Stimulated activated CD4-positive, alpha-beta T cell treated with anti-CD3 and anti-CD28 coated beads, Interleukin-15, amount 100 ng/mL, for 1 hour (primary cell): ENCODE measurements at regions not wholly inside any gene's neighbourhood (a gene's known extent, or its start where the extent isn't known, plus 50 kb on each side); places are given as distances from the start of the nearest gene placed in this dataset.

Experiments used
- DNase-seq, 2 donors: peaks; one replicate each; pipeline ENCODE4 v3.0.0-alpha.2; 2020; ENCODE audit warnings: low read depth in 1 of 2, low spot score in 1 of 2

- DNase-seq: no peak
These were observed 205.3 kb downstream of the THBS2 start for GRCh38 chr6:169048185-169048864.

- no peak for DNase-seq
These were observed 206.3 kb downstream of the THBS2 start for GRCh38 chr6:169047345-169047744.

GRCh38 chr6:169046483-169047192 lies 207.0 kb downstream of the THBS2 start:
- DNase-seq: no peak

DNA sequence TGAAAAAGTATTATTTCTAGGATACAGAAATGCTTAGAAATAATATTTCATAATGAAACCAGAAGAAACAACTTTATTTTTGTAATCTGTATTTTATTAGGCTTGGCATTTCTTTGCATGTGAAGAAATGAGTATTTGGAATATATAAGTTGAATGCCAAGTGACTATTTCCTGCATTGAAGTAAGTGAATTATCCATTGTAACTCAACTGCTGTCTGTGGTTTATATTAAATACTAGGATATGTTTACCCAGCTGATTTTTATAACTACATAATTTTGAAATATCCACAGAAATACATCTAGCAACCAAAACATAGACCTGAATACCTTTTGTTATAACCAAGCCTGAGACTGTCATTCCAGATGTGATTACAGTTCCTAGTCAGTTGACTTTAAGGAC lies 207.6 kb downstream of the THBS2 start:
- DNase-seq: no peak

DNA sequence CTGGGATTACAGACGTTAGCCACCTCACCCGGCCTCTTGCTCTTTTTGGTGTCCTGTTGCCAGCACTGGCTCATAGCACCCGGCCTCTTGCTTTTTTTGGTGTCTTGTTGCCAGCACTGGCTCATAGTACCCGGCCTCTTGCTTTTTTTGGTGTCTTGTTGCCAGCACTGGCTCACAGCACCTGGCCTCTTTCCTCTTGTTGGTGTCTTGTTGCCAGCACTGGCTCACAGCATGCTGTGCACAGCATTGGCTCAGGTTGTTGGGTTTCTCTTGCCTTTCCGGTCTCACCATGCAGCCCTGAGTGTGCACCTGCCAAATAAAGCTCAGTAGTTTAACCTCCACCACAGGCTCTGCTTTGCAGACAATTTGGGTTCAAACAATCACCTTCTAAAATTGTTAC lies 208.2 kb downstream of the THBS2 start:
- DNase-seq: no peak

DNA sequence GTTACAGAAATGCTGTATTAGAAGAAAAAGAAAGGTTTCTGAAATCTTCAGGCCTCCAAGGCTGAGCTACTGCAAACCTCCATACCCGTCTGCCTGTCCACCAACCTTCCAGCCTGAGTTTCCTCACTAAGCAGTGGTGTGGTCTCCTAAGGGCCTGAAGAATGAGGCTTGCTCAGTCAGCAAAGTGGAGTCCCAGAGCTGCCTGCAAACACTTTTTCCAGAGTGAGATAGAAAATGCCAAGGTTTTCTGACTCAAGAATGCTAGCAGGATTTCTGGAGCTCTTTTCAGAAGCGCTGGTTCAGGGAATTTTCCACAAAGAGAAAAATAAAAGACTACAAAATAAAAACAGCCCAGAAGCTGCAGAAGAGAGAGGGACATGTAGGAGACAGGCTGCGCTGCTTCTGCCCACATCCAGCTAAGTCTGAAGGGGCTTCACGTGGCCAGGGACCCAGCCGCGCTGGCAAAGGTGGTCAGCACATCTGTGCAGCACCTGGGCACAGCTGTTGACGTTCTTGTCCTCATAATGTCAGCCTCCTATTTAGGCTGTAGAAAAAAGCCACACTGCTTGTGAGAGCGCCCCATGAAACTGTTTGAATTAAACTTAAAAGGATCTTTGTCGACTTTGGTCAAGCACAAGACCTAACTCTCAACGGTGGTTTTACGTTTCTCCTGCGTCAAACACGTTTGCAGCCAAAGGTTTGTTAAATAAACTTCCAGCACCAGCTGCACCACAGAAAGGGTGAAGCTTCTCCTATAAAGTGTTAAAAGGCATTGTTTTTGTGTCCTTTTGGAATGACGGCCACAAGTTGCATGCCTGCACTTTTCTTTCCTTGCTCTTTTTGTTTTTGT lies 209.0 kb downstream of the THBS2 start:
- DNase-seq: no peak

DNA sequence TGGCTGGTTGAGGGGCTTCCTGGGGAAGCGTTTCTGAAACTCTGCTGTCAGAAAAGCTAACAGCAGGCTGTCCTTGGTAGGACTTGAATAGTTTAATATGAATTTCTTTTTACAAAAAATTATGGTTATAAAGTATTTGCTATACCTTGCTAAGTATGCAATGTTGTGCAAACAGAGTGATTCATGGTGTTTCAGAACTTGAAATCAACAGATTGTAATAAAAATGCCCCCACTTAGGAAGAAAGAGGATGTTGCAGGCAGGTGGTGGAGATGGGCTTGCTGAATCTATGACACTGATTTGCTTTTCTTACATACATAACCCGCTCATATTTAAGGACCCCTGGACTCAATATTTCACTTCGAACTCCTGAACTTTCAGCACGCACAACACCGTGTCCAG lies 211.6 kb downstream of the THBS2 start:
- no peak for DNase-seq

DNA sequence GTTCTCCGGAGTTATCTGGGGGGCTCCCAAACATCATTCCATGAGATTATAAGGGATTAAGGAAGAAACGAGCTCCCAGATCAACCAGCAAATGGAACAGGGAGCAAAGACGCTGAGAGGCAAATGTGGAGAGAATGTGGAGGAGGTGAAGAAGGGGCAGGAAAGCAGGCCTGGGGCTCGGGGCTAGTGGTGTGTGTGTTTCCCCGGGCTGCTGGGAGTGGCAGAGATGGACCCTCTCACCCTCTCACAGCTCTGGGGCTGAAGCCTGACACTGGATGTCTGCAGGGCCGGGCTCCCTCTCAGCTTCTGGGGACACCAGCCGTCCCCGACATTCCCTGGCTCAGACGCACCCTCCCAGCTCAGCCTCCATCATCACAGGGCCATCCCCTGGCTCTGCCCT lies 212.6 kb downstream of the THBS2 start:
- no peak for DNase-seq

- DNase-seq: no peak
These were observed 215.0 kb downstream of the THBS2 start for GRCh38 chr6:169038691-169039090.

DNA sequence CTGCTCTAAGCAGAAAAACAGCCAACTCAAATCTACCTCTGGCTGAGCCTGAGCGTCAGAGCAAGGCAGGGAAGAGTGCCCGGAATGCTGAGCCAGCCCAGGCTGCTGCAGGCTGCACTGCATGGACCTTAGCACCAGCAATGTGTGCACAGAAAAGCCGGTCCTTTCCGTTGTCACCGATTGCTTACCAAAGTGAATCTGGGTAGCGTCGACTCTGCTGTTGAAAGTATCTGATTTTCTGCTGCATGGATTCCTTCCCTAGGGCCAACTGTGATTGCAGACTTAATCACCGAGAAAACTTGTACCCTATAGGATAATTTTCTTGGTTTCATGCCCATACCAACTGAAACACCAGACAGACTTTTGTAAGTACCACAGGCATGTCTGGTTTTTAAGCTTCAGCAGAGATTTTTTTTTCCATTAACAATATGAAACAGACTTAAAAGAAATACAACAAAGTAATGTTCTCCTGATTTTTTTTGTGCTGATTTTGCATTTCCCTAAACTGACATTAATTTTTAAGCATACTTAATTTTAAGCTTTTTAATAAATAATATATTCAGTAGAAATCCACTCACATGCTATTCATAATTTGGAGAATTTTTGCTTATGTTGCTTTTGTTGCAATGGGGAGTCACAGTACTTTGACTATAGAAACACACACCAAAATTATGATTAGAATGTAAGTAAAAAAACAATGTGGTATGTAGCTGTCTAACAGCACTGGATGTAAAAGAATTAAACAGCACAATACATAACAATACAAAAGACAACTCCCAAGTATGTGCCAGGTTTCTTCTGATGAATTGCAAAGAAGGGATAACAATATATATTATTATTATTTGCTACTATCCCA lies 218.0 kb downstream of the THBS2 start:
- DNase-seq: no peak

DNA sequence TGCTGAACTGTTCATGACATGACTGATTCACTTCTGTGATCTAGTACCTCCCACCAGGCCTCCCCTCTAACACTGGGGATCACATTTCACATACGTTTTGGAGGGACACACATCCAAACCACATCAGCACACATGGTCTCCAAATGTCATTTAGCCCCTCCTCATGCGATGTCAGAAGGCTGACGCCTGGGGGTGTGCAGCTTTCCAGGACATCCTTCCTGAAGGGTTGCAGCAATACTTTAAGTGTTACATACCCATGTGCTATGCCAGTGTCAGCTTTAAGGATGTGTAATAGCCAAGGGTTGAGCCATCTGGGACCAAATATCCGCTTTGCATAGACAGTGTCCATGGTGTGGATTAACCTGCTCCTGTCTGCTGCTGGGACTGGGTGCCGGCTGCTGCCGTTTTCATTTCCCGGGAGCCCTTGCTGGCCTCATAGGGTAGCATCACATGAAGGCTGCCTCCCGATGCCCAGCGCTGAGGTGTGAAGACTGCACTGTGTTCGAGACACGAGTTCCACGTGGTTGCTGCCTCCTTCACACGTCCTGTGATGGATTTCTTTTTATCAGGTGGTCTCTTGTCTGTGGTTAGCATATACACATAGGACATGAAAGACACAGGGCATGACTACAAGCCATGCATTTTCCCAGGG lies 219.0 kb downstream of the THBS2 start:
- DNase-seq: no peak

- DNase-seq: no peak
These were observed 223.8 kb downstream of the THBS2 start for GRCh38 chr6:169029861-169030260.

GRCh38 chr6:169028343-169028742 lies 225.3 kb downstream of the THBS2 start:
- no peak for DNase-seq

- no peak for DNase-seq
These were observed 227.5 kb downstream of the THBS2 start for GRCh38 chr6:169026175-169026574.

- DNase-seq: no peak
These were observed 229.5 kb downstream of the THBS2 start for GRCh38 chr6:169024047-169024660.

DNA sequence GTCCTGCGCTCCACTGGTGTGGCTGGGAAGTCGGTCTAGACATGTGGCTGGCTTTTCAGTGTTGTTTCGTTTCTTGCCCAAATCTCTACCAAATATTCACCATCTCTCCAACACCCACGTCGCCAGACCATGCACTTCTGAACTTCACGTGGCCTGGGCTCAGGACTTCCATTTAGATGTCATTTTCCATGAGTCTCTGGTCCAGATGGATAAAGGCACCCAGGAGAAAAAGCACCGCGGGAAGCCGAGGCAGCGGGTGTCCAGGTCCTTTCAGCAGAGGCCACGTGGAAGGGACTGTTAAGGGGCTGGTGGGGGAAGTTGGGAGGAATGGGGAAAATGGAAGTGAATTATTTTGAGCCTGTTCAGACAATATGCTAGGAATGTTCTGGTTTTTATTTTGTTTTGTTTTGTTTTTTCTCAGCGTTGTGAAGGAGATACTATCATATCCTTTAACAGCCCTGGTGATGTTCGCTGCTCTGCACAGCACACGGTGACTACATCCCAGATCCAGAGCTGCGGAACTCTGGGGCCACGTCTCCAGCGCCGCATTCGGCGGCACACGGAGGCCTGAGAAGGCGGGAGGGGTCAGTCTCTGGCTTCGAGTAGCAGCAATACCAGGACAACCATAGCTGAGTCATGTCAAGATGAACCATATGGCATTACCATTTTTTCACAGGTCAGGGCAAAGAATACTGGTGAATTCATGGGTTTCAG lies 230.3 kb downstream of the THBS2 start:
- DNase-seq: no peak

DNA sequence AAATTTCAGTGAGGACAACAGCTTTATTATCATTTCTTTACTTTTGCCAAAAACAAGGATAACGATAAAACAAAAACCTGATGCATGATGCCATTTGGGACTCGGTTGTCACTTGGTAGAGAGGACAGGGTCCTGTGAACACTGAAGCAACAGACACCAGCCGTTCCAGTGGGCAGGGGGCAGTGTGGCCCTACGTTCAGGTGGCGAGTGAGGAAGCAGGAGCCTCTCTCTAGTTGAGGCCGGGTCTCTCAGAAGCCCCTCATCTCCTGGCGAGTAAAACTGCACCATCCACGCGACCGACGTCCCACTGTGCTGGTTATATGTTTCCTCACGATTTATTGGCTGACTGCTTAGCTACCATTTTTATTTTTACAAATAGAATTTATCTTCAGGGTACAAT lies 231.6 kb downstream of the THBS2 start:
- DNase-seq: no peak

DNA sequence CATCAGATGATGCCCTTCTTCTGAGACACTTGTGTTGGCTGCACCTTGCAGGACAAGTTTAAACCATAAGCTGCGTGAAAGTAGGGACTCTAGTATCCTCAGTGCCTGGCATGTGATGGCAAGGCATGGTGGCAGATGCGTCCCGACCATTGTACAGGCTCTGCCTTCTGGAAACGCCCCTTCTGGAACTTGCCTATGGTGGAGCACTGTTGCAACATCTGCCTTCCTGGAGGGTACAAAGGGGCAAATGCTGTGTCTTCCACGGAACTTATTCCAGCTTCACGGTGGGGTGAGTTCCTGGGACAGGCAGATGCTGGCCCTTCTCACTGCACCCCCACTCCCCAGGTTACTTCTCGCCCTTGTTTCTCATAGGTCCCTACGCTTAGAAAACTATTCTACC lies 232.8 kb downstream of the THBS2 start:
- no peak for DNase-seq

DNA sequence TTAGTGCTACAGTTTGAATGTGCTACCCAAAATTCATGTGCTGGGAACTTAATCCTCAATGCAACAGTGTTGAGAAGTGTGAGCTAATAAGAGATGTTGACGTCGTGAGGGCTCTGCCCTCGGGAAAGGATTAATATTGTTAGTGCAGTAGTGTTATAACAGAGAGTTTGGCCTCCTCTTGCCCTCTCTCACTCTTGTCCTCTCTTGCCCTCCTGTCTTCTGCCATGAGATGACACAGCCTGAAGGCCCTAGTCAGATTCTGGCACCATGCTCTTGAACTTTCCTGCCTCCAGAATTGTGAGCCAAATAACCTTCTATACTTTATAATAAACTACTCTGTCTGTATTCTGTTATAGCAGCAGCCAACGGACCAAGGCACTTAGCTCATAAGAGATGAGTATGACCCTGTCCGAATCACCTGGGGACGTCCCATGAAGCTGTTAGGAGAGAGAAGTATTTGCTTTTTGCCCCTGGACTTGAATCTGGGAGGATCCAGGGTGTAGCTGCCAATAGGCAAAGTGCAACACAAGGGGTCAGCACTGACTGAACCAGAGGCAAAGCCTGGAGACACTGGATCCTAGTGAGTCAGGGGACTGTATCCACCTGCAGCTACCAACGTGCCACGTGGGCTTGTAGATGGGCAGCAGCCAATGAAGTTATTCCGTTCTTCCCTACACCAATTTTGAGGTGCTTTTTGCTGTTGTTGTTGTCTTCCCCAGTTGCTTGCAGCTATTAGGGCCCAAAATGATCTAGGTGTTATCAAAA lies 233.7 kb downstream of the THBS2 start:
- no peak for DNase-seq
